GM18498 (cell line): ENCODE measurements at regions not wholly inside any gene's neighbourhood (a gene's known extent, or its start where the extent isn't known, plus 50 kb on each side); places are given as distances from the start of the nearest gene placed in this dataset.

ENCODE experiments used
- ATAC-seq: cut with Tn5 transposase; IDR thresholded peaks from one replicate; pipeline ENCODE4 v1.9.1; 2021; ENCODE audit warnings: mild to moderate bottlenecking, moderate library complexity; ENCODE audit not compliant: unreplicated experiment

DNA sequence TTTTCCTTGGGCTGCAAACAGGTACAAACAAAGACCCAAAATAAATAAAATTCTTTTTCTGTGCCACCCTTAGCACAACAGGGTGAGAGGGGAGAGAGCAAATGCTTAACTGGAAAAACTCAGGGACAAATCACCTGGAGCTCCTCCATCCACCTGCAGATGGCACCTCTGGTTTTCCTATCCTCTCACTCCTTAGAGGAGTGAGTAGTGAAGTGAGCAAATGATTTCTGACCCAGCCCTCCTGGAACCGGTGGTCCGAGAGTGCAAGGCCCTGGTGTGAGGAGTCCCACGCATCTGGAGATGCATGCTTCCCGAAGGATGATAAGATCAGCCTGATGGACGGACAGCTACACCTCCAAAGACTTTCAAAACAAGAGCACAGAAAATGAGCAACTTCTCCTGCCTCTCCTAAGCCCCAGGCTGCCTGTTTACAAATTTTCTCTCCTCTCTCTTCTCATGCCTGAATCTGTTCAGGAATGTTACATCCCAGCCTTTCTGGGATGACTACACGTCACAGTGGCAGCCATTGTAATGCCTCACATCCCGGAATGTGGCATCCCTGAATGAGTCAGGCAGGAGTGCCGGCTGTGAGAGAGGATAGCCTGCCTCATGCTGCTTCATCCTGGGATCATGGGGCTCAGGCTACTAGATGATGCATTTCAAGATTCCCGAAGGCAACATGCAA lies 86.4 kb downstream of the ADRB2 start:
- no peak for ATAC-seq

DNA sequence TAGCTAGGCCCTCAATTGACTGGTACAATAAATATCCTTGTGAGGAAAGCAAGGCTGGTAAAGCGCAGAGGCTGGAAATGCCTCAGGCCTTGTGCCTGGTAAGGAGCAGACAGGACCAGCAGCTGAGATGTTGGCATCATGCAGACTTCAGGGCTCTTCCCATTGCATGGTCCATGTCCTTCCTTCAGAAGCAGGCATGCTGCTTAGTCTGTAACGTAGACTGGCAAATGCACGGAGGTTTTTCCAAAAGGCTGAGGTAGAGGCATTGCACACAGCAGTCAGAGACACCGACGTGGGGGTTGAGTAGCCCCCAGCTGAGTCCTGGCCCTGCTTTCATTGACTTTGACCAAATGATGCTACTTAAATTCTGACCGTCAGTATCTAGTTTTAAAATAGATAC lies 87.1 kb downstream of the ADRB2 start:
- no peak for ATAC-seq

DNA sequence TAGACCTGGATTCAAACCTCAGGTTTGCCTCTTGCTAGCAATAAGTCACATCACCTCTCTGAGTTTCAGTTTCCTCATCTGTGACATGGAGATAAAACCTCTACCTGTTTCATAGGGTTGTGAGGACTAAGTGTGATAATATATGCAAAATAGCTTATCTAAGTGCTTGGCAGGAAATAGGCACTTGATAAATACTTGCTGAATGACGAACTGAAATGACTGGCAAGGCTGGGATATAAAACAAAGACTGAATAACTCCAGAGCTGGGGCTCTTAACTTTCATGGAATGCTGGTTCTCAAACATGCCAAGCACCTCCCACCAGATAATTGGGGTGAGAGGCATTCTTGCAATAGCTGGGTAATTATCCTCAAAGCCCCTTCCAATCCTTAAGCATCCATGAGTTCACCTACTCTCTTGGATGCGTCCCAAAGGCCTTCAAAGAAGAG lies 87.6 kb downstream of the ADRB2 start:
- peak; percentile 56 for ATAC-seq

DNA sequence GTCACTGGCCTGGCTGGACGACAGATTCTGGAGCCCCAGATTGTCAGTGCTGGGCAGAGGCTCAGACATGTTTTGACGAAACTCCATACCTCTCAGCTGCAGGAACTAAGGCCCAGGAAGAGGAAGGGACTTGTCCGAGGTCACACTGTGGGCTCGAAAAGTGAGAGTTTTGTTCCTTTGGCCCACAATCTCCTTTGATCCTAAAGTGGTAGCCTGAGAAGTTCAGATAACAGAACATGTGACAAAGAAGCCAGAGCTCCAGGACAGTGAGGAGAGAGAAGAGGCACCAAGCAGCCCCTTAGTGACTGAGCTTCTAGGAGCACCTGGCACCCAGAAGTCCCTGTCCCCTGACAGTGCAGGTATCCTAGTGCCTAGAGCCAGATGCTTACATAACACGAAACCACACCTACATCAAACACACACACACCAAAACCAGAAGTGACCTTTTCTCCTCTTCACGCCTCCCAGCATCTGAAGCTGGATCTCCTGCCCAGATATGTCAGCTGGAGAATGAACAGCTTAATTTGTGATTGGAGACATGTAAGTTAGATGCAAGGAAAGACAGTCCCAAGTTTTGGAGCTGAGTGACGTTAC lies 88.9 kb downstream of the ADRB2 start:
- no peak for ATAC-seq

DNA sequence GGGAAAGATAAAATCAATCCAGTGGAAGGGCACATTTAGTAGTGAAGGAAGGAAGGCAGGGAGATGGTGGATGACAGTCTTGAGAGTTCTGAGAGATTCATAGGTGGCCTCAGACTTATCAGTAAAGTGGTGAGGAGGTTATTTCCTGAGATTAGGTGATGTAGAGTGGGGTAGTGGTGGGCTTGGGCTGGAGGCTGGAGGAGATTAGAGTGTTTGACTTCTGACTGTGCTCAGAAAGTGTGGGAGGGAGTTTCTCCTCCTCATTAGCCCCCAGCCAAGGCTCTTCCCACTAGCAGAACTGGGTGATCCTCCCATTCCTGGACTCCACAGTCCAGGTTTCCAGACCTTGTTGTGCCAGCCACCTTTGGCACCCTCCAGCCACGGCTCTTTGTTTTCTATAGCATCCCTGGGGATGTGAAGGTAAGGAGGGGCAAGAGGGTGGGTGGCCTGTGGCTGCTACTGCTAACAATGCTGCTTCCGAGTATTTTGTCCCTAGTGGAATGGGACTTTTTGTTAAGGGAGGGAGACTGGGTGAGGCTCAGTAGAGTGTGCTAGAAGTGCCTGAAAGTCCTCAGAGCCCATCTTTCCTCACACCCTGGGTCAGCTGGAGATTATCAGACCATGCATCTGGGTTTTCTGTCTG lies 94.4 kb downstream of the ADRB2 start:
- ATAC-seq = no peak

DNA sequence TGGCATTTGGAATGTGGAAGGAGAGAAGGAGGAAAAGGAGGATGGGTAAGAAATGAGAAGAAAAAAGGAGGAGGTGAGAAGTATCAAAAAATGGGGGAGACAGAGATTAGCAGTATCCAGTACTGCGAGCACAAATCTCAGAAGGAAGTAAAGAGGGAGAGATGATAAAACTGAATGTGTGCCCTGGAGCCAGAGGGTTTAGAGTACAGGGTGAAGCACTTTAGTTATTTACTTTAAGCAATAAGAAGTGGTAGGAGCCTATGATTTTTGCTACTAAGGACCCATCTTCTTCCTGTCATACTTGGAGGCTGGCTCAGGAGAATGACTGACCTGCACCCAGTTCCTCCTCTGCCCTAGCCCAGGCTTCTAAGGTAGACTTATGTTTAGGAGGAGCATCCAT lies 94.9 kb downstream of the ADRB2 start:
- no peak for ATAC-seq

DNA sequence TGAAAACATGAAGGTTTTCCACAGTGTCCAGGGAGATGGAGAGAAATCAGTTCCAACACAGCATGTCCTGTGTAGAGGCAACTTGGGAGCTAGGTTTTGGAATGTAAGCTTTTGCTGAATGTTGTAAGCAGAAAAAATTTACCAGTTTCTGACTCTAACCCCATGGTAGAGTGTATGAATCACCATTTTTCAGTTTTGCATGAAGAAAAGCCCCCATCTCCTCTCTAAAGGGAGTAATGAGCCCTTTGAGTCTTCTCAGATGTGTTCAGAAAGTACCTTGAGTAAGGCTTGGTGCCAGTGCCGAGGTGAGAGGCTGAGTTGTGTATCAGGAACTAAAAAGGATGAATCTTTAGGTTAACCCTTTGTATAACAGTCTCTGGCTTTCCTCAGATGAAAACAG lies 96.2 kb downstream of the ADRB2 start:
- ATAC-seq = peak; percentile 90

DNA sequence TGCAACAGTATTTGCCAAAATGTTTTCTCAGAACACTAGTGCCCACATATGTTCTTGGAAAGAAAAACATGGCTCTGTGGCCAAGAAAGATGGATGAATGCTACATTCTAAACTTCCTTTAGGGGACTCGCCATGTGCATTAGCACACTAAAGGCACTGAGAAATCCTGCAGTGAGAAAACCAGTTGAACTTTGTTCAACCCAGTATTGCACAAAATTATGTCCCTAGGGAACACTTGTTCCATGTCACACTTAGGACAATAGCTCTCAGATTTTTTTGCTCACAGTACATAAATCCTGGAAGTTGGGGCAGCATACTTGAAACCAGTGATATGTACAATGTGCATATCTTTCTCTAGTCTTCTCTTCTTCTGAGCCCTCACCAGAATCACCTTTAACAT lies 96.6 kb downstream of the ADRB2 start:
- ATAC-seq = peak; percentile 19

DNA sequence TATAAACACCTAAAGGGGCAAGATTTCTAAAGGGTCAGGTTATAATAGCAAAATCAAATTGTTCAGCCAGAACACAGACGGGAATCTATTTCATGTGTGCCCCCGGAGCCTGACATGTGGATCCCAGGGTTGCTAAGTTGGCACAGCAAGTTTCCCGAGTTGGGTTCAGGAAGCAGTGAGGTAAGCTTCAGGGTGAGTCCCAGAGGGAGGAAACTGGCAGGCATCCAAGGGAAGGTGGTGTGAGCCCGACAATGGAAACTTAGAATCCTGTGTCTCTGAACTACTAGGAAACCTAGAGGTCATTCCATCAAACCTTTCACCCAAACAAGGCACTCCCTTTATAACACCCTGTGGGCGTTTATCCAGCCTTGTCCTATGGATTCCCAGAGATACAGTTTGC lies 98.4 kb downstream of the ADRB2 start:
- ATAC-seq = no peak

DNA sequence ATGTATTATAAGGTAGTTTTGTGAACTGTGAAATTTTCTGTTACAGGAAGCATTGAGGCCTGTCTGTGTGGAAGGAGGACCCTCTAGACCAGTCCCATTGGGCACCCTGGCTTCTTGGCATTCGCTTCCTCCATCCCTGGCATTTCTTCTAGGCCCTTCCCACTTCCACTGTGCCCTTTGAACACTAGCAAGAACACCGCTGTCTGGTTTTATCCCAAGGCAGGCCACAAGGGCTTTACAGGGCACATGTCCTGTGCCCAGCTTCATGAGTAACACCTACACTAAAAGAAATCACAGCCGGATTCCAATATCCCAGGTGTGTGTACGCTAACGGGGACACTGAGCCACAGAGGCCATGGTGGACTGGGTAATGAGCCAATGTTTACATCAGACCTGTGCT lies 99.8 kb downstream of the ADRB2 start:
- no peak for ATAC-seq

DNA sequence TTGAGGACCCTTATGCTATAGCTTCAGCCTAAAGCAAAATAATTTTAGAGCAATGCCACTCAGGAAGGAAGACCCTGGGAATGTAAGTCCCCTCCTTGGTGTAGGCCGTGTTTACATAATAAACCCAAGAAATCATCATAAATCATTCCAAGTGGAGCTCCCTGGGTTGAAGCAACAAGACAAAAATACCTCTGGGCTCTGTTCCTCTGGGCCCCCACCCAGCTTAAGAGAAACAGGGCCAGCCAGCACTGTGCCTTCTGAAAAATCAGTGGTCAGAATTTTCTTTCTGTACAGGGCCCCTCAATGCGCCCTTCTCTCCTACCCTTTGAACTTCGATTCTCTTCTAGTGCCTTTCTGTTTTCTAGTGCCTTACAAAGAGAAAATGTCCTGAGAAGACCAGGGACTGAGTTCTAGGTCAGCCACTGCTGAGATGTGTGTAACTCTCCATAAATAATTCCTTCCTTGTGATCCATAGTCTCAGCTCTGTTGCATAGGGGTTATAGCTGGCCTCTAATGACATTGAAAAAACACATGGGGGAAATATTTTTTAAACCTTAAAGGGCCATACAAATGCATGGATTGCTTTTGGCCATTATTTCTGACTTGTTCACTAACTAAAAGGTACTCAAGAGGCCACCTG lies 101.0 kb downstream of the ADRB2 start:
- ATAC-seq = no peak

DNA sequence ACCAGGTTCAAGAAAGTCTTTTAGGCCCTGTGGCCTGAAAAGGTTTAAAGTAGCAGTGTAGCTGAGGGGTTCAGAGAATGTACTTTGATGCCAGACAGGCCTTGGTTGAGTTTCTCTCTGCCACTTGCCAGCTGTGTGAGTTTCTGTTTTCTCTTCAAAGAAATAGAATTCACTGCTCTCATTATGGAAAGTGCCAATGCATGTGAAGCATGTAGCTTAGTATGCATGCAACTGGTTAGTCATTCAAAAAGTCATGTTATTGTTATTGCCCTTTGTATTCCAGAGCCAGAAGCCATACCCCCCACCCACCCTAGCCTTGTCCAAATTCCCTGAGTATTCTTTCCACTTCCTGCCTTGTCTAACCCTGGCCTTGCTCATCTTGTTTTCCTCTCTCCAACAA lies 101.7 kb downstream of the ADRB2 start:
- peak; percentile 68 for ATAC-seq

DNA sequence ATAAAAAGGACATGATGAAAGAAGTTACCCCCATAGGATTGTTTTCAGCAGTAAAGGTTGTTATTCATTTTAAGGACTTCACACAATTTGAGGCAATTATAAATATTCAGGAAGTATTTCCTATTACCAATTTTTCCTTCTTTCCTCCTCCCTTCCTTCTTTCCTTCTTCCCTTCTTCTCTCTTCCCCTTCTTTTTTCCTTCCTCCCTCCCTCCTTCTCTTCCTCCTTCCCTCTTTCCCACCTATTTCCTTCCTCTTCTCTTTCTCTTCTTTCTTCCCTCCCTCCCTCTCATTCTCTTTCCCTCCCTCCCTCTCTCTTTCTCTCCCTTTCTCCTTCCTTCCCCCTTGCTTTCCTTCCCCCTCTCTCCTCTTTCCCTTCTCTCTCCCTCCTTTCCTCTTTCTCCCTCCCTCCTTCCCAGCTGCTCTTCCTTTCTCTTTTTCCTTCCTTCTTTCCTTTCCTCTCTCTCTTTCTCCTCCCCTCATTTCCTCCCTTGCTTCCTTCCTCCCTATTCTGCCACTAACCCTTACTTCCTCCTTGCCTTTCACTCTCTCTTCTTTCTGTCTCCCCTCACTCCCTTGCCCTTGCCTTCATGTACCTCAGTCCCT lies 105.1 kb downstream of the ADRB2 start:
- no peak for ATAC-seq

DNA sequence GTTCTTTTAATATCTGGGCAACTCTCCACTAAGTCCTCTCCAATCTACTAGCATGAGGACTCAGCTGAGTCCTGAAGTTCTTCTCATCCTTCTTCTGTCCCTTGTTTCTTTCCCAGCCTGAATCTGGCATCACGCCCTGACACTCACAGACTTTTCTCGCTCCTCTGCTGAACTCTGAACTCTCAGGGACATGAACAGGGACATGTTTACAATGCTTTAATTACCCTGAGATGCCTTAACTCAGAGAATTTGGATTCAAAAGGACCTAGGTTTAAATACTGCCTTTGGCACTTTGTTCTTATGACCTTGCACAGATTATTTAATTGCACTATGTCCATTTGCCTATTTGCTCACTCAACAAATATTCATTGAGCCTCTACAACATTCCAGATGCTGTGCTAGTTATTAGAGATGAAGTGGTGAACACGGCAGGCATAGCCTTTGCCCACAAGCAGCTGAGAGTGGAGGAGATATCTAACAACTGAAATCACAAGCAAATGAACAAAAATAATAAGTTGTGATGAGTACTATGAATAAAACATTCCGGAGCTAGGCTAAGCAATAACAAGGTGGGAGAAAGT lies 106.0 kb downstream of the ADRB2 start:
- ATAC-seq = no peak

DNA sequence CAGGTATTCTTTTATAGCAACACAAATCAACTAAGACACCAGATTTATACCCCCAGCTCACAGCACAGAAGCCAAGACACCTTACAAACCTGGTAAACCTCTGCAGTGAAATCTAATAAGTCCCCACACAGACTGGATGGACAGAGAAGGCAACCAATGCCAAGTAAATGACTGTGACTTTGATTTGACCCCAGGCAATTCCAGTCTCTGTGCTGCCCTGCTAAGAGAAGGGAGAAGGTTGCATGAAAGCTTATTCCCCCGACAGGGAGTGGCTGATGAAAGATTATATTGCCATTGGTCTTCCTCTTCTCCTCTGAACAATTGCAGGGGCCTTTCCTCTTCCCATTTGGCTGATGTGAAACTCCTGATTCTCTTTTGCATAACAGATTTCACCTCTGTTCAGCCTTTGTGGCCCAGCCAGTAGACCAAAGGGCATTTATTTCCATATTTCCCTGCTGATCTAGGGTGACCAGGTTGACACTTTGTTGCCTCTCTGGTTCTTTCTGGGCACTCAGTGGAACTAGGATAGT lies 107.6 kb downstream of the ADRB2 start:
- no peak for ATAC-seq

DNA sequence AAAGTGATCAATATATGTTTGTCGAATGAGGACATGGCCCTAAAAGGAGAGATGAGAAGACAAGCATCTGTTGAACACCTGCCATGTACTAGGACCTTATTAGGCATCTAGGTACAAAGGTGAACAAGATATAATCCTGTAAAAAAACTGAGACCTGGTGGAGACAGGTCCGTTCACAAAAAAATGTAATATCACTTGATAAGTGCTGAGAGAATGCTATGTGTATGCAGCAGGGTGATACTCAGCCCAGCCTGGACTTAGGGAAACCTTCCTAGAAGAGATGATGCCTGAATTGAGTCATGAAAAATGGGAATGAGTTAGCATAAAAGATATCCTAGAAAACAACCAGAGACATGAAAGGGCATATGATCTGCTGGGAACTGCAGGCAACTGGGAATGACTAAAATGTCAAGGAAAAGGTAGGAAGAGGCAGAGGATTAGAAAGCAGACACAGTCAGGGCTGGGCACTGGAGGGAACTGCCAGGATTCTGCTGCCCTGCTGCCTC lies 108.5 kb downstream of the ADRB2 start:
- ATAC-seq = no peak

DNA sequence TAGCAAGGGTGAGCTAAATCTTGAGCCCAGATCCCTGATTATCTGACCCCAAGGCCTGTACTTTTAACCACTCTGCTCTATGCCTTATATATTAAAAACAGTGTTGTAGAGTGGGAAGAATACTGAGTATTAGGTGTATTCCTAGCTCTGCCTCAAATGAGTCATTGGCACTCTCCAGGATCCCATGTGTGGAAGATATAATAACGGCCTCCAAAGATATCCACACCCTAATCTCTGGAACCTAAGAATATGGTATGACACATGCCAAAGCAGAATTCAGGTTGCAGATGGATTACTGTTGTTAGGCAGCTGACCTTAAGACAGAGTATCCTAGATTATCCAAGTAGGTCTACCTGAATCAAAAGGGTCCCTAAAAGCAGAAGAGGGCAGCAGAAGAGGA lies 110.8 kb downstream of the ADRB2 start:
- ATAC-seq = no peak

DNA sequence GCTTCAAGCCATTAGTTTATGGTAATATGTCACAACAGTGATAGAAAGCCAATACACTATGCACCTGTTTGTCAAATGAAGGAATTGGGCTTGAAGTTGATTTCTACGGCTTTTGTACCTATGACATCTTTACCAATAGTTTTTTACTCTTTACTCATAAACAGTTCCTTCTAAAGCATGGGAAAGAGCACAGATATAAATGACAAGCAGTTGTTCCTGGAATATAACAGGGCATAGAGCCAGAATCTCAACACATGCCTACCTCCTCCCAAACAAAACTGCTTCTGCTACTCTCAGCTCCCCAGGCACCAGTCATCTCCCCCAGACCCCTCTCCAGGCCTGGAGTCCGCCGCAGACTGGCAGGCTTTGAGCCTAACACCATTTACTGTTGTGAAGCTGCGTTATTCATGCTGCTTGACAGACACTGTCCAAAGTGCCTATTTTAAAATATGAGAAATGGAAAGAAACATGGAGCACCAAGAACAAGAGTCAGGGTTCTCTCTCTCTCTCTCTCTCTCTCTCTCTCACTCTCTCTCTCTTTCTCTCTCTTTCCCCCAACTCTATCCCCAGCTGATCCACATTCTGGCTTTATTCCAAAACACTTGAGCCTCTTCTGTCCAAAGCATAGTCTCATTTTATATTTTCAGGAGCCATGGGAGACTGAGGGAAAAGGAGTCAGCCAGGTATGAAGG lies 111.6 kb downstream of the ADRB2 start:
- ATAC-seq = no peak

DNA sequence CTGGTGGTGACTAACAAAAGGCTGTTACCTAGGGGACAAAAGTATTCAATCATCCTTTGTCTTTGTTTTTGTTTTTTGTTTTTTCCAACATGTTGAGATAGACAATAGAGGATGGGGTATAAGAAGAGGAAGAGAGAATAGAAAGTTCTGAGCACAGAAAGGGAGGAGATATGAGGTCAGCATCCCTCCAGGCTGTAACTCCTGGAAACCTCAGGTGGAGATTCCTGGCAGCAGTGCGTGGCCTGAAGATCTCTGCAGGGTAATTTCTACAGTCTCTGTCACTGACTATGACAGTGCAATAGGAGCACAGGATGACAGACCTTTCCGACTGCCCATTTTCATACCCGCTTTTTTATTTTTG lies 112.1 kb downstream of the ADRB2 start:
- ATAC-seq = no peak

DNA sequence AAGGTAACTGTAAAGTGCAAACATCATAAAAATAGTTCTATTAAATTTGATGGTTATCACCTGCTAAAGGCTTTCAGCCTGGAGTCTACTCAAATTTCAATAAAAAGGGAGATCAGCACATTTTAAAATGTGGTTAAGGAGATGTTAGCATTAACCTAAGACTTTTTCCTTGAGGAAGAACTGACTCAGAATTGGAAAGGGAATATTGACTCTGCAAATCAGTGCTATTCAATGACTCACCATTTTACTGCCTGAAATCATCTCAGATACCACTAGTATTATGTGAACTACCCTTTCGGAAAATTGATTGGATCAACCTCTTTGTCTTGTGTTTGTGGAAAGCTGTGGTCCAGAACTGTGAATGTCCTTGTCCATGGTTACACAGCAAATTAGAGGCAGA lies 113.3 kb downstream of the ADRB2 start:
- no peak for ATAC-seq
